ENCODE measurements at regions not wholly inside any gene's neighbourhood (a gene's known extent, or its start where the extent isn't known, plus 50 kb on each side); places are given as distances from the start of the nearest gene placed in this dataset.

DNA sequence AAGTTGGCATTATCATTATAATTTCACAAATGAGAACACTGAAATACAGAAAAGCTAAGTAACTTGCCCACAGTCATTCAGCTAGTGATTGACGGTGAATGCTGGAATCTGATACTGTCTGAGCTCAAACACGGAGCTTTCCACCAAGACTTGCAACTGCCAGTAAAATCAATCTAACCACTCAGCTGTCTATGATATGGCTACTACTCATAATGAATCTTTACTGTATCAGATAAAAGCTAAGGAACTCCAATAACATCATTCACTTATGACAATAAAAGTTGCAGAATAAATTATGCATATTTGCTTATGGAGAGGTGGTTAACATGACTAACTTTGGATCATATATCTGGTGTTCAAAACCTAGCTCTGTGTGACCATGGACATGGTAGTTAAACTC, 279.4 kb upstream of the NXPH2 start:
- DNase-seq (no peak), ATAC-seq (no peak)
- Histone ChIP-seq H3K4me3 (no peak overlapping the region), H3K27ac (no peak overlapping the region), H3K27me3 (no peaks in the 10 kb centered on the region), H3K36me3 (no peaks in the 10 kb centered on the region), H3K9me3 (no peaks in the 10 kb centered on the region), H3K4me1 (no peaks in the 10 kb centered on the region)
- intact Hi-C loops (cut with DNase I) = no loop called here
- TF ChIP-seq, protein P1, sequence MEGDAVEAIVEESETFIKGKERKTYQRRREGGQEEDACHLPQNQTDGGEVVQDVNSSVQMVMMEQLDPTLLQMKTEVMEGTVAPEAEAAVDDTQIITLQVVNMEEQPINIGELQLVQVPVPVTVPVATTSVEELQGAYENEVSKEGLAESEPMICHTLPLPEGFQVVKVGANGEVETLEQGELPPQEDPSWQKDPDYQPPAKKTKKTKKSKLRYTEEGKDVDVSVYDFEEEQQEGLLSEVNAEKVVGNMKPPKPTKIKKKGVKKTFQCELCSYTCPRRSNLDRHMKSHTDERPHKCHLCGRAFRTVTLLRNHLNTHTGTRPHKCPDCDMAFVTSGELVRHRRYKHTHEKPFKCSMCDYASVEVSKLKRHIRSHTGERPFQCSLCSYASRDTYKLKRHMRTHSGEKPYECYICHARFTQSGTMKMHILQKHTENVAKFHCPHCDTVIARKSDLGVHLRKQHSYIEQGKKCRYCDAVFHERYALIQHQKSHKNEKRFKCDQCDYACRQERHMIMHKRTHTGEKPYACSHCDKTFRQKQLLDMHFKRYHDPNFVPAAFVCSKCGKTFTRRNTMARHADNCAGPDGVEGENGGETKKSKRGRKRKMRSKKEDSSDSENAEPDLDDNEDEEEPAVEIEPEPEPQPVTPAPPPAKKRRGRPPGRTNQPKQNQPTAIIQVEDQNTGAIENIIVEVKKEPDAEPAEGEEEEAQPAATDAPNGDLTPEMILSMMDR (IDR thresholded peaks at IDR 0.05) = no peak

DNA sequence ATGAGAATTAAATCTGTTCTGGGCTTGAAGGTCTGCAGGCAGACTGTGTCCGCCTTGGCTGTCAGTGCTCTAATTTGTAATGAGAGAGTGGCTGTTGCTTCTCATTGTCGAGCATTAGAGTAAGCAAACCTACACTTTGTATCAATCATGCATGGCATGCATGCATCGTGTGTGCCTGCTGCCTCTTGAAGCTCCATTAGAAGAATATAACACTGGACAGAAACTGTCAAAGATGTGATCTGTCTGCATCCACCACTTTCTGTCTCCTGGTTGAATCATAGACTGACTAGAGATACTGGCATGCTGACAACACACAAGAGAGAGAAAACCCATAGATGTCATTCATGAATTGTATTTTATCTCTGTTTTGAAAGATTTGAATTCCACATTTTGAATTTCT, 275.0 kb upstream of the NXPH2 start:
- no peak overlapping the region for H3K4me3 ChIP-seq
- no peaks in the 10 kb centered on the region for H3K36me3 ChIP-seq
- ATAC-seq (no peak), DNase-seq (no peak)
- H3K27ac ChIP-seq = no peak overlapping the region
- intact Hi-C loops (cut with DNase I) = no loop called here
- TF ChIP-seq, protein P1 (IDR thresholded peaks at IDR 0.05) = no peak
- no peaks in the 10 kb centered on the region for H3K9me3 ChIP-seq
- no peaks in the 10 kb centered on the region for H3K4me1 ChIP-seq
- H3K27me3 ChIP-seq = no peaks in the 10 kb centered on the region

DNA sequence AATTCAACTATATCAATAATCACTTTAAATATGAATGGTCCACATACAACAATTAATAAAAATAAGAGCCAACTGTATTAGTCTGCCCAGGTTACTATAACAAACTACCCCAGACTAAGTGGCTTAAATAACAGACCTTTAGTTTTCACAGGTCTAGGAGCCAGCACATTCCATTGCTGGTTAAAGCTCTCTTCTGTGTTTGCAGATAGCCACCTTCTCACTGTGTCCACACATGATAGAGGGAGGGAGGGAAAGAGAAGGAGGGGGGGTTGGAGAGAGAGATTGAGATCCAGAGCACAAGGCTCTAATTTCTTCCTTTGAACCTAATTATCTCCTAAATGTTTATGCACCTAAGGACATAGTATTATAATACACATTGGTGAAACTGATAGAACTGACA, 267.8 kb upstream of the NXPH2 start:
- Histone ChIP-seq H3K27me3 (no peaks in the 10 kb centered on the region), H3K36me3 (no peaks in the 10 kb centered on the region), H3K27ac (no peak overlapping the region), H3K9me3 (no peaks in the 10 kb centered on the region), H3K4me3 (no peak overlapping the region), H3K4me1 (no peaks in the 10 kb centered on the region)
- intact Hi-C loops (cut with DNase I) = no loop called here
- ATAC-seq (peak; percentile 41), DNase-seq (no peak)
- TF ChIP-seq, protein P1 (IDR thresholded peaks at IDR 0.05) = no peak

DNA sequence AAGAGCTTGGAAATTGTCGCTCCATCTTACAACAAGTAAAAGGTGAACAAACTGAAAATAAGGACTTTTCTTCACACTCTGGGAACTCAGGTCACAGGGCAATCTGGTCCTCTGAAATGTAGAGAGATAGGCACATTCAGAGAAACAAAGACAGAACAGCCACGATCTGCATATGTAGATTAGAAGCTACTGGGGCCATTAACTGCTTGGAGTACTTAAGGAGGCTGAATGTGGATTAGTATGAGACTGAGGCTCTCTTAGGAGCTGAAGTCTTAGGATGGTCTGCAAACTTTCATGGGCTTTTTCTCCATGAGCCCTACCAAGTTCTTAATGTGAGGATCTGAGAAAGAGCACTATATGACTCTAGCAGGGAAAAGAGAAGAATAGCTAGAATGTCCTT, 265.3 kb upstream of the NXPH2 start:
- H3K27me3 ChIP-seq = no peaks in the 10 kb centered on the region
- DNase-seq (no peak), ATAC-seq (no peak)
- H3K36me3 ChIP-seq = no peaks in the 10 kb centered on the region
- intact Hi-C loops (cut with DNase I) = no loop called here
- H3K4me3 ChIP-seq = no peak overlapping the region
- H3K27ac ChIP-seq = no peak overlapping the region
- no peaks in the 10 kb centered on the region for H3K4me1 ChIP-seq
- H3K9me3 ChIP-seq = no peaks in the 10 kb centered on the region
- TF ChIP-seq, protein P1 (IDR thresholded peaks at IDR 0.05) = no peak

DNA sequence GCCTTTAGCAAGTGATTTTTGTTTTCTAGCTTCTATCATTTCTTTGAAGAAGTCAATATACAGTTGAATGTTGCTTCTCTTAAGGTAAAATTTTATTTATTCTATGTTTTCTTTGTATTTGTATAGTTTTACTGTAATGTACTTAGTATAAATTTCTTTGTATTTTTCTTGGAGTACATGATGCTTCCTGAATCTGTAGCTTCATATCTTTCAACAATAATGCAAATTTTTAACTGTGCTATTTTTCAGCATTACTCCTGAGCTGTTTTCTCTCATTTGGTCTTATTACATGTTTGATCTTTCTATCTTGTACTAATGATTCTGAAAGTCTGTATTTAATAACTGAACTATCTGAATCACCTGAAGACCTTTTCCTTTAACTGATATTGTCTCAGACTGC, 253.9 kb upstream of the NXPH2 start:
- Histone ChIP-seq H3K27me3 (no peaks in the 10 kb centered on the region), H3K4me3 (no peak overlapping the region), H3K36me3 (no peaks in the 10 kb centered on the region), H3K27ac (no peak overlapping the region), H3K4me1 (no peaks in the 10 kb centered on the region), H3K9me3 (no peaks in the 10 kb centered on the region)
- intact Hi-C loops (cut with DNase I) = no loop called here
- DNase-seq = no peak
- TF ChIP-seq, protein P1 (IDR thresholded peaks at IDR 0.05) = no peak
- no peak for ATAC-seq

DNA sequence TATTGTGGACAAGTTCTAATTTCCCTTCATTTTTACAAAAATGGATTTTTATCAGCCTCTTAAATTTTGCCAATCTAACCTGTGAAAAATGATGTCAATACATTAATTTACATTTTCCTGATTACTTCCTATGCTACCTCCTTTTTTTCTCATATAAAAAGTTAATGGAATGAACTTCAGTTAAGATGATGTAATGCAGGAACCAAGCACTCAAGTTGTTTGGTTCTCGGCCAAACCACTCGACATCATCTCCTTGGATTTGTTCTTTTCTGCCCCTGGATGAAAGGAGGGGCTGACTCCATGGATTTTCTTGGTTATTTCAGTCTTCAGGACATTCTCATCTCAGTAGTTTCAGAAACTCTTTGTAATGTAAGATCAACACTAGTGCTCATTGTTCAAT, 253.1 kb upstream of the NXPH2 start:
- H3K36me3 ChIP-seq = no peaks in the 10 kb centered on the region
- no peak for DNase-seq
- H3K4me3 ChIP-seq = no peak overlapping the region
- H3K4me1 ChIP-seq = no peaks in the 10 kb centered on the region
- TF ChIP-seq, protein P1 (IDR thresholded peaks at IDR 0.05) = no peak
- no peaks in the 10 kb centered on the region for H3K9me3 ChIP-seq
- H3K27me3 ChIP-seq = no peaks in the 10 kb centered on the region
- no peak overlapping the region for H3K27ac ChIP-seq
- no peak for ATAC-seq
- intact Hi-C loops (cut with DNase I) = no loop called here

Measured in upper lobe of right lung (tissue), 1 donor.